ENCODE measurements at regions not wholly inside any gene's neighbourhood (a gene's known extent, or its start where the extent isn't known, plus 50 kb on each side); places are given as distances from the start of the nearest gene placed in this dataset.
"Not testable (repeated sequence)": the region's sequence is repeated elsewhere in the genome, so short reads cannot be mapped to it uniquely, and the experiment has no call there.

DNA sequence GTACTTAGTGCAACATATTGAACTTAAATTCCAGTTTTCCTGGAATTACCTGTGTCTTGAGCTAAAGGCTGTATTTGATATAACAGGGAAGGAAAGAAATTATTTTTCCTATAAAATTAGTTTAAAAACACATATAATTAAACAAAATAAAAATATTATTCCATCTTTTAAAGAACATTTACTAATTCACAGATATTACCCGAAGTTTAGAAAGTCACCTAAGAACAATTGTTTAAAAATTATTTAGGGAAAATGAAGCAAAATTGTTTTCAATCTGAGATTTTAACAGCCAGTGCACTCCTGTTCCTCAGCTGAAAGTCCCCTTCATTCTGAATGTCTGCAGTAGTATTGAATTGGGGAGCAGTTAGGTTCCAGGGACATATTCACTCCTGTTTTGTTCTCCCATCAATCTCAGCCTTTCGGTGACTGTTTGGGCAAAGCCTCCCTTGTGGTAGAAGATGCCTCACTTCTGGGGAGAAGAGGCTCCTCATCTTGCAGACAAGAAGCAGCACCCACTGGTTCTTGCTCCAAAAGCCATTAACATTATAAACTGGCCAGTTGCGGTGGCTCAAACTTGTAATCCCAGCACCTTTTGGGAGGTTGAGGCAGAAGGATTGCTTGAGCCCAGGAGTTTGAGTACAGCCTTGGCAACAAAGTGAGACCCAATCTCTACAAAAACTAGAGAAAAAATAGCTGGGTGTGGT, 1516.4 kb upstream of the TPTE start:
- not testable (repeated sequence) for H3K9ac ChIP-seq (ENCODE audit: extremely low read depth, low read length, poor library complexity, severe bottlenecking); H3K27me3 Mint-ChIP-seq (ENCODE audit: insufficient read depth); H3K27ac Mint-ChIP-seq; H3K27ac ChIP-seq (ENCODE audit: low read depth, low read length); H3K36me3 ChIP-seq (ENCODE audit: control insufficient read depth, insufficient read depth, low read length); H3K4me3 Mint-ChIP-seq; DNase-seq; H3K4me1 ChIP-seq (ENCODE audit: control insufficient read depth, insufficient read depth, low read length); H3K27me3 ChIP-seq (ENCODE audit: control insufficient read depth, insufficient read depth, low read length, poor library complexity, severe bottlenecking); H3K4me1 Mint-ChIP-seq
- Histone ChIP-seq H3K9me3 (ENCODE audit: control insufficient read depth, low read length) (peaks cover 82% of the 10 kb centered on the region), H3K4me3 (ENCODE audit: low read length) (peak overlapping the region; percentile 37)
- WGBS, 2 experiments (ENCODE audit: insufficient coverage in 1 of 2, insufficient read length in 1 of 2) = 61% methylated on average over 2 to 3 of the region's 3 CpGs
- Mint-ChIP-seq H3K9me3 (peaks cover 91% of the 10 kb centered on the region), H3K36me3 (ENCODE audit: low read depth) (peaks cover 14% of the 10 kb centered on the region)

DNA sequence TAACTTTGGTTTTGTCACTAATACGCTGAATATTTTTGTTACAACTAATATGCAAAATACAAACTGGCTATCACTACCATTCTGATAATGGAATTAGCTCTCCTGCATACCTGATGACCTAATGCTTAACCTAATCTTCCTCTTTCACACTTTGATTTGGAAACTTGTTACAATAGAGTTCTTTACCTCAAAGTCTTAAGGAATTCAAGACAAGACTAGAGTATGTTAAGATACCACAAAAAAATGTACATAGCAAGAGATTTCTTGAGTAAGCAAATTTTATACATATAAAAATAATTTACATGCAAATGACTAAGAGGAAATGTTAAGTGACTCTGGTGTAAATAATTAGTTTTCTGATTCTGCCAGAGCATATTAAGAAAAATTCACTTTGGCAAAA, 1515.7 kb upstream of the TPTE start:
- not testable (repeated sequence) for H3K27ac Mint-ChIP-seq; H3K4me3 ChIP-seq (ENCODE audit: low read length); H3K36me3 ChIP-seq (ENCODE audit: control insufficient read depth, insufficient read depth, low read length); H3K4me3 Mint-ChIP-seq; DNase-seq; H3K4me1 Mint-ChIP-seq; H3K27ac ChIP-seq (ENCODE audit: low read depth, low read length); H3K27me3 ChIP-seq (ENCODE audit: control insufficient read depth, insufficient read depth, low read length, poor library complexity, severe bottlenecking); H3K9ac ChIP-seq (ENCODE audit: extremely low read depth, low read length, poor library complexity, severe bottlenecking); H3K4me1 ChIP-seq (ENCODE audit: control insufficient read depth, insufficient read depth, low read length); H3K27me3 Mint-ChIP-seq (ENCODE audit: insufficient read depth)
- peaks cover 82% of the 10 kb centered on the region for H3K9me3 ChIP-seq (ENCODE audit: control insufficient read depth, low read length)
- WGBS, 2 experiments (ENCODE audit: insufficient coverage in 1 of 2, insufficient read length in 1 of 2) = 70 to 77% methylated on average over 1 of the region's 1 CpG
- peaks cover 12% of the 10 kb centered on the region for H3K36me3 Mint-ChIP-seq (ENCODE audit: low read depth)
- peaks cover 90% of the 10 kb centered on the region for H3K9me3 Mint-ChIP-seq

DNA sequence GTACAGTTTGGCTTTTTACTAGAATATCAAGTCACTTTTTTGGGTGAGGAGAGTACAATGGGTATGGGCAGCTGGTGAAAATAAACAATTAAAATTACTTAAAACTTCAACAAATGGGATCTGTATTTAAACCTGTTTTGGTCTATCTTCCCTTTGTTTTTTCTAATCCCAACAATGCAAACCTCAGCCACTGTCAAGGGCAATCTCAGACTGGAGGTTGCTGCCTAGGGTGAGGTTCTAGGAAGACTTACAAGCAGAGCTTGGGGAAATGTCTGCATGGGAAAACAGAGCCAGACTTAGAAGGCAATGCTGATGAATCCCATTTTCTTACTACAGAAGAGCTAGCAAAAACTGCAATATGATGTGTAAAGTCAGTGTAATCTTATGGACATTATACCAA, 1515.3 kb upstream of the TPTE start:
- H3K27me3 ChIP-seq (ENCODE audit: control insufficient read depth, insufficient read depth, low read length, poor library complexity, severe bottlenecking); H3K27me3 Mint-ChIP-seq (ENCODE audit: insufficient read depth); H3K4me1 ChIP-seq (ENCODE audit: control insufficient read depth, insufficient read depth, low read length); H3K4me1 Mint-ChIP-seq; DNase-seq; H3K4me3 ChIP-seq (ENCODE audit: low read length); H3K27ac Mint-ChIP-seq; H3K36me3 ChIP-seq (ENCODE audit: control insufficient read depth, insufficient read depth, low read length); H3K9ac ChIP-seq (ENCODE audit: extremely low read depth, low read length, poor library complexity, severe bottlenecking); H3K4me3 Mint-ChIP-seq; H3K27ac ChIP-seq (ENCODE audit: low read depth, low read length): not testable (repeated sequence)
- peaks cover 84% of the 10 kb centered on the region for H3K9me3 ChIP-seq (ENCODE audit: control insufficient read depth, low read length)
- H3K9me3 Mint-ChIP-seq = peaks cover 91% of the 10 kb centered on the region
- H3K36me3 Mint-ChIP-seq (ENCODE audit: low read depth) = peaks cover 11% of the 10 kb centered on the region

DNA sequence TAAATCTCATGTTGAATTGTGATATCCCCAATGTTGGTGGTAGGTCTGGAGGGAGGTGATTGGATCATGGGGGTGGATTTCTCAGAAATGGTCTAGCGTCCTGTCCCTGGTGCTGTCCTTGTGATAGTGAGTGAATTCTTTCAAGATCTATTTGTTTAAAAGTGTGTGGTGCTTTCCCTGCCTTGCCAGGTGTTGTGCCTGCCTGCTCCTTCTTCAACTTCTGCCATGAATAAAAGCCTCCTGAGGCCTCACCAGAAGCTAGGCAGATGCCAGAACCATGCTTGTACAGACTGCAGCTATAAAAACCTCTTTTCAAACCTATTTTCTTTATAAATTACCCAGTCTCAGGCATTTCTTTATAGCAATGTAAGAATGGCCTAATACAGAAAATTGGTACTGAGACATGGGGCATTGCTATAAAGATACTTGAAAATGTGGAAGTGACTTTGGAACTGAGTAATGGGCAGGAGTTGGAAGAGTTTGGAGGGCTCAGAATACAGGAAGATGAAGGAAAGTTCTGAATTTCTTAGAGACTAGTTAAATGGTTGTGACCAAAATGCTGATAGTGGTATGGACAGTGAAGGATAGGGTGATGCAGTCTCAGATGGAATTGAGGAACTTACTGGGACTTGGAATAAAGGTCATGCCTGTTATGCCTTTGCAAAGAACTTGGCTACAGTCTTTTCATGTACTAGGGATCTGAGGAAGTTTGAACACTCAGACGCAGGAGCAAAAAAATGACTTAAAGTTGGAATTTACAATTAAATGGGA, 1514.6 kb upstream of the TPTE start:
- not testable (repeated sequence) for H3K27ac Mint-ChIP-seq; H3K27ac ChIP-seq (ENCODE audit: low read depth, low read length); H3K27me3 Mint-ChIP-seq (ENCODE audit: insufficient read depth); H3K4me3 Mint-ChIP-seq; H3K4me1 Mint-ChIP-seq; H3K4me1 ChIP-seq (ENCODE audit: control insufficient read depth, insufficient read depth, low read length); H3K36me3 ChIP-seq (ENCODE audit: control insufficient read depth, insufficient read depth, low read length); H3K27me3 ChIP-seq (ENCODE audit: control insufficient read depth, insufficient read depth, low read length, poor library complexity, severe bottlenecking); H3K4me3 ChIP-seq (ENCODE audit: low read length); DNase-seq; H3K9ac ChIP-seq (ENCODE audit: extremely low read depth, low read length, poor library complexity, severe bottlenecking)
- peaks cover 11% of the 10 kb centered on the region for H3K36me3 Mint-ChIP-seq (ENCODE audit: low read depth)
- peaks cover 90% of the 10 kb centered on the region for H3K9me3 ChIP-seq (ENCODE audit: control insufficient read depth, low read length)
- peaks cover 91% of the 10 kb centered on the region for H3K9me3 Mint-ChIP-seq
- 55% methylated on average over 2 of the region's 2 CpGs; no CpG with 5 or more reads in 1 of the 2 experiments for WGBS, 2 experiments (ENCODE audit: insufficient coverage in 1 of 2, insufficient read length in 1 of 2)

DNA sequence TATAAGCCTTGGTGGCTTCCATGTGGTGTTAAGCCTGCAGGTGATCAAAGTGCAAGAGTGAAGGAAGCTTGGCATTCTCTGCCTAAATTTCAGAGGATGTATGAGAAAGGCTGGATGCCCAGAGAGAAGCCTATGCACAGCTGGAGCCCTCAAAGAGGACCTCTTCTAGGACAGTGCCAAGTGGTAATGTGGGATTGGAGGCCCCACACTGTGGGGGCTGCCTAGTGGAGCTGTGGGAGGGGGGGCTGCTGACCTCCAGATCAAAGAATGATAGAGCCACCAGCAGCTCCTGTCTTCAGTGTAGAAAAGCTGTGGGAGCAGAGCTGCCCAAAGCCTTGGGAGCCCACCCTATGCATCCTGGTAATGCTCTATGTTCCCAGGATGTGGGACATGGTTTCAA, 1512.7 kb upstream of the TPTE start:
- Histone ChIP-seq H3K27ac (ENCODE audit: low read depth, low read length) (no peak overlapping the region), H3K9me3 (ENCODE audit: control insufficient read depth, low read length) (peaks cover 96% of the 10 kb centered on the region), H3K9ac (ENCODE audit: extremely low read depth, low read length, poor library complexity, severe bottlenecking) (no peak overlapping the region), H3K27me3 (ENCODE audit: control insufficient read depth, insufficient read depth, low read length, poor library complexity, severe bottlenecking) (no peaks in the 10 kb centered on the region), H3K4me3 (ENCODE audit: low read length) (peak overlapping the region; percentile 43), H3K4me1 (ENCODE audit: control insufficient read depth, insufficient read depth, low read length) (no peaks in the 10 kb centered on the region), H3K36me3 (ENCODE audit: control insufficient read depth, insufficient read depth, low read length) (no peaks in the 10 kb centered on the region)
- H3K4me1 Mint-ChIP-seq = no peaks in the 10 kb centered on the region
- no peak for DNase-seq
- no peak overlapping the region for H3K4me3 Mint-ChIP-seq
- H3K9me3 Mint-ChIP-seq = peaks cover 94% of the 10 kb centered on the region
- H3K36me3 Mint-ChIP-seq (ENCODE audit: low read depth) = peaks cover 12% of the 10 kb centered on the region
- no peak overlapping the region for H3K27ac Mint-ChIP-seq
- TF ChIP-seq, protein P1, sequence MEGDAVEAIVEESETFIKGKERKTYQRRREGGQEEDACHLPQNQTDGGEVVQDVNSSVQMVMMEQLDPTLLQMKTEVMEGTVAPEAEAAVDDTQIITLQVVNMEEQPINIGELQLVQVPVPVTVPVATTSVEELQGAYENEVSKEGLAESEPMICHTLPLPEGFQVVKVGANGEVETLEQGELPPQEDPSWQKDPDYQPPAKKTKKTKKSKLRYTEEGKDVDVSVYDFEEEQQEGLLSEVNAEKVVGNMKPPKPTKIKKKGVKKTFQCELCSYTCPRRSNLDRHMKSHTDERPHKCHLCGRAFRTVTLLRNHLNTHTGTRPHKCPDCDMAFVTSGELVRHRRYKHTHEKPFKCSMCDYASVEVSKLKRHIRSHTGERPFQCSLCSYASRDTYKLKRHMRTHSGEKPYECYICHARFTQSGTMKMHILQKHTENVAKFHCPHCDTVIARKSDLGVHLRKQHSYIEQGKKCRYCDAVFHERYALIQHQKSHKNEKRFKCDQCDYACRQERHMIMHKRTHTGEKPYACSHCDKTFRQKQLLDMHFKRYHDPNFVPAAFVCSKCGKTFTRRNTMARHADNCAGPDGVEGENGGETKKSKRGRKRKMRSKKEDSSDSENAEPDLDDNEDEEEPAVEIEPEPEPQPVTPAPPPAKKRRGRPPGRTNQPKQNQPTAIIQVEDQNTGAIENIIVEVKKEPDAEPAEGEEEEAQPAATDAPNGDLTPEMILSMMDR (conservative IDR thresholded peaks at IDR 0.05) = no peak
- H3K27me3 Mint-ChIP-seq (ENCODE audit: insufficient read depth) = no peaks in the 10 kb centered on the region

DNA sequence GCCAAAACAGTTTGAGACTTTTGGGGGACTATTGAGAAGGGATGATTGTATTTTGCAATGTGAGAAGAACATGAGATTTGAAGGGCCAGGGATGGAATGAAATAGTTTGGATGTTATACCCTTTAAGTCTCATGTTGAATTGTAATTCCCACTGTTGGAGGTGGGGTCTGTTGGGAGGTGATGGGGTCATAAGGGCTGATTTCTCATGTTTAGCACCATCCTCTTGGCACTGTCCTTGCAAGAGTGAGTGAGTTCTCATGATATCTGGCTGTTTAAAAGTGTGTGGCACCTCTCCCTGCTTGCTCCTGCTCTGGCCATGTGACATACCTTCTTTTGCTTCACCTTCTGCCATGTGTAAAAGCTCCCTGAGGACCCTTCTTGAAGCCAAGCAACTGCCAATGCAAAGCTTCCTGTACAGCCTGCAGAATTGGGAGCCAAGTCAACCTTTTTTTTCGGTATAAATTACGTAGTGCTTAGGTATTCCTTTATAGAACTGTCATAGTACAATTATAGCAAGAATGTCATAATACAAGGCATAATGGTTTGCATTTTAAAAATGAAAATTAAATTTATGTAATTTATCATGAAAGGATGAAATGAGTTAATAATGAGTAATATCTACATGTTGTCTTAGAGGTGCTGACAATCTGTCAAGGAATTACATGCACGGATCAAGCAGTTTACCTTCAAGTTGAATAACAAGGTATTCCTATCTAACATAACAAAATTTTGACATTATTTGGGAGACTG, 1511.9 kb upstream of the TPTE start:
- peaks cover 12% of the 10 kb centered on the region for H3K36me3 Mint-ChIP-seq (ENCODE audit: low read depth)
- Histone ChIP-seq H3K4me3 (ENCODE audit: low read length) (peak overlapping the region; percentile 43), H3K9me3 (ENCODE audit: control insufficient read depth, low read length) (peaks cover 96% of the 10 kb centered on the region)
- not testable (repeated sequence) for H3K9ac ChIP-seq (ENCODE audit: extremely low read depth, low read length, poor library complexity, severe bottlenecking); H3K36me3 ChIP-seq (ENCODE audit: control insufficient read depth, insufficient read depth, low read length); H3K4me1 ChIP-seq (ENCODE audit: control insufficient read depth, insufficient read depth, low read length); H3K27ac ChIP-seq (ENCODE audit: low read depth, low read length); H3K4me1 Mint-ChIP-seq; DNase-seq; H3K4me3 Mint-ChIP-seq; H3K27me3 Mint-ChIP-seq (ENCODE audit: insufficient read depth); H3K27ac Mint-ChIP-seq; H3K27me3 ChIP-seq (ENCODE audit: control insufficient read depth, insufficient read depth, low read length, poor library complexity, severe bottlenecking)
- H3K9me3 Mint-ChIP-seq = peaks cover 94% of the 10 kb centered on the region
- WGBS, 2 experiments (ENCODE audit: insufficient coverage in 1 of 2, insufficient read length in 1 of 2) = 33 to 67% methylated on average over 2 to 3 of the region's 3 CpGs

All from endodermal cell (in vitro differentiated cells).